Neural progenitor cell (in vitro differentiated cells): ENCODE measurements at regions not wholly inside any gene's neighbourhood (a gene's known extent, or its start where the extent isn't known, plus 50 kb on each side); places are given as distances from the start of the nearest gene placed in this dataset.

Experiments
- CTCF ChIP-seq: fragments of 200-600 bp; sonication (generic); IDR thresholded peaks from 2 replicates; pipeline ENCODE4 v1.5.1; 2017; ENCODE audit warnings: antibody characterized with exemption, mild to moderate bottlenecking
- EZH2 ChIP-seq: fragments of 200-600 bp; sonication (generic); IDR thresholded peaks from 2 replicates; pipeline ENCODE4 v1.6.1; 2017; ENCODE audit warnings: antibody characterized with exemption, mild to moderate bottlenecking, moderate library complexity
- EZH2phosphoT487 ChIP-seq: fragments of 200-600 bp; sonication (generic); IDR thresholded peaks from 2 replicates; pipeline ENCODE4 v1.6.1; 2017; ENCODE audit warnings: antibody characterized with exemption

- TF ChIP-seq CTCF (no peak), EZH2 (no peak), EZH2phosphoT487 (no peak)
Observed at GRCh38 chr12:105773471-105773870, 365.3 kb downstream of the NUAK1 start.
